ENCODE measurements at regions not wholly inside any gene's neighbourhood (a gene's known extent, or its start where the extent isn't known, plus 50 kb on each side); places are given as distances from the start of the nearest gene placed in this dataset.

- TF ChIP-seq POLR2A (IDR thresholded peaks at IDR 0.05): no peak
- TF ChIP-seq CTCF (IDR thresholded peaks at IDR 0.05): no peak
- H3K27ac ChIP-seq: no peak overlapping the region
- DNase-seq: no peak
- H3K27me3 ChIP-seq: no peaks in the 10 kb centered on the region
- H3K9me3 ChIP-seq: no peaks in the 10 kb centered on the region
- 79 to 85% methylated on average over 11 of the region's 11 CpGs for WGBS, 2 donors
- intact Hi-C loops (cut with DNase I; ENCODE audit: low total_unique reads): no loop called here
- no peaks in the 10 kb centered on the region for H3K36me3 ChIP-seq (ENCODE audit: low read depth, missing control alignments)
- H3K4me3 ChIP-seq: no peak overlapping the region
- no peaks in the 10 kb centered on the region for H3K4me1 ChIP-seq
Measured at GRCh38 chr9:79264511-79265355, 307.0 kb upstream of the TLE4 start.

GRCh38 chr9:79266986-79267385, 304.8 kb upstream of the TLE4 start:
- intact Hi-C loops (cut with DNase I; ENCODE audit: low total_unique reads): no loop called here
- Histone ChIP-seq H3K27me3 (no peaks in the 10 kb centered on the region), H3K27ac (no peak overlapping the region), H3K4me1 (no peaks in the 10 kb centered on the region), H3K9me3 (no peaks in the 10 kb centered on the region), H3K36me3 (ENCODE audit: low read depth, missing control alignments) (no peaks in the 10 kb centered on the region), H3K4me3 (no peak overlapping the region)
- TF ChIP-seq CTCF (IDR thresholded peaks at IDR 0.05) (no peak), POLR2A (IDR thresholded peaks at IDR 0.05) (no peak)
- DNase-seq: no peak

GRCh38 chr9:79268806-79269205, 303.0 kb upstream of the TLE4 start:
- Histone ChIP-seq H3K27me3 (no peaks in the 10 kb centered on the region), H3K9me3 (no peaks in the 10 kb centered on the region), H3K4me3 (no peak overlapping the region), H3K4me1 (no peaks in the 10 kb centered on the region), H3K36me3 (ENCODE audit: low read depth, missing control alignments) (no peaks in the 10 kb centered on the region), H3K27ac (no peak overlapping the region)
- DNase-seq: no peak
- intact Hi-C loops (cut with DNase I; ENCODE audit: low total_unique reads): no loop called here
- TF ChIP-seq CTCF (IDR thresholded peaks at IDR 0.05): no peak
- no peak for TF ChIP-seq POLR2A (IDR thresholded peaks at IDR 0.05)
- 77 to 87% methylated on average over 2 of the region's 2 CpGs for WGBS, 2 donors

- Histone ChIP-seq H3K27me3 (no peaks in the 10 kb centered on the region), H3K4me1 (no peaks in the 10 kb centered on the region), H3K9me3 (no peaks in the 10 kb centered on the region), H3K36me3 (ENCODE audit: low read depth, missing control alignments) (no peaks in the 10 kb centered on the region), H3K4me3 (no peak overlapping the region), H3K27ac (no peak overlapping the region)
- 75 to 84% methylated on average over 3 of the region's 3 CpGs for WGBS, 2 donors
- DNase-seq: no peak
- intact Hi-C loops (cut with DNase I; ENCODE audit: low total_unique reads): no loop called here
- TF ChIP-seq CTCF (IDR thresholded peaks at IDR 0.05) (no peak), POLR2A (IDR thresholded peaks at IDR 0.05) (no peak)
Measured at GRCh38 chr9:79273311-79273710, 298.5 kb upstream of the TLE4 start.

GRCh38 chr9:79279356-79279755, 292.4 kb upstream of the TLE4 start:
- intact Hi-C loops (cut with DNase I; ENCODE audit: low total_unique reads): no loop called here
- WGBS, 2 donors: 72 to 74% methylated on average over 1 of the region's 1 CpG
- Histone ChIP-seq H3K9me3 (no peaks in the 10 kb centered on the region), H3K27ac (no peak overlapping the region), H3K27me3 (no peaks in the 10 kb centered on the region), H3K4me3 (no peak overlapping the region), H3K36me3 (ENCODE audit: low read depth, missing control alignments) (no peaks in the 10 kb centered on the region), H3K4me1 (no peaks in the 10 kb centered on the region)
- TF ChIP-seq CTCF (IDR thresholded peaks at IDR 0.05) (no peak), POLR2A (IDR thresholded peaks at IDR 0.05) (no peak)
- DNase-seq: no peak

Measured in testis (tissue), 2 donors.